Spleen (tissue), 11 donors: ENCODE measurements at regions not wholly inside any gene's neighbourhood (a gene's known extent, or its start where the extent isn't known, plus 50 kb on each side); places are given as distances from the start of the nearest gene placed in this dataset.

Source experiments
- DNase-seq: peaks from one replicate; pipeline ENCODE4 v3.0.0-alpha.2; 2020
- H3K27ac ChIP-seq, 8 donors: fragments of 200-600 bp; sonication (generic) in 7 of 8; 1 replicate in 4 of 8; 2 replicates in 4 of 8; pipeline versions ENCODE4 v1.5.0 to v1.8.0; 2016 to 2021; ENCODE audit warnings: inconsistent platforms in 4 of 8, mild to moderate bottlenecking in 4 of 8, moderate library complexity in 1 of 8
- H3K27me3 ChIP-seq, 7 donors: fragments of 200-600 bp; sonication (generic) in 6 of 7; replicated peaks in 1 of 7; 1 replicate in 4 of 7; 2 replicates in 3 of 7; pipeline versions ENCODE4 v1.5.0 to v1.8.0; 2016 to 2021; ENCODE audit warnings: inconsistent platforms in 3 of 7, mild to moderate bottlenecking in 1 of 7
- H3K36me3 ChIP-seq, 6 donors: fragments of 200-600 bp; sonication (generic) in 5 of 6; 1 replicate in 4 of 6; 2 replicates in 2 of 6; pipeline versions ENCODE4 v1.5.0 to v1.8.0; 2016 to 2021; ENCODE audit warnings: inconsistent platforms in 2 of 6
- H3K4me1 ChIP-seq, 6 donors: fragments of 200-600 bp; sonication (generic) in 5 of 6; 1 replicate in 3 of 6; 2 replicates in 3 of 6; pipeline versions ENCODE4 v1.5.0 to v1.8.0; 2016 to 2021; ENCODE audit warnings: inconsistent platforms in 3 of 6
- H3K4me3 ChIP-seq, 8 donors: fragments of 200-600 bp; sonication (generic) in 7 of 8; 1 replicate in 4 of 8; 2 replicates in 4 of 8; pipeline versions ENCODE4 v1.5.0 to v1.8.0; 2016 to 2021; ENCODE audit warnings: inconsistent platforms in 4 of 8, mild to moderate bottlenecking in 4 of 8, moderate library complexity in 2 of 8
- H3K9me3 ChIP-seq, 8 donors: fragments of 200-600 bp; sonication (generic) in 7 of 8; 1 replicate in 4 of 8; 2 replicates in 4 of 8; pipeline versions ENCODE4 v1.5.0 to v1.8.0; 2016 to 2021; ENCODE audit warnings: inconsistent platforms in 4 of 8
- POLR2A ChIP-seq, 3 donors: fragments of 450-650 bp; IDR thresholded peaks; one replicate each; pipeline ENCODE4 v1.5.1; 2017; ENCODE audit warnings: antibody characterized with exemption in 3 of 3, mild to moderate bottlenecking in 1 of 3
- POLR2AphosphoS5 ChIP-seq, 3 donors: sonication (generic); formaldehyde crosslinking; IDR thresholded peaks; one replicate each; pipeline ENCODE4 v1.5.1; 2017; ENCODE audit warnings: antibody characterized with exemption in 3 of 3
- WGBS, 5 donors: extraction: QIAGEN DNeasy Blood & Tissue Kit in 3 of 5; methylation state at CpG; one replicate each; pipeline versions ENCODE4 v1.1.5 to v1.1.7; 2013 to 2018; 5-methylcytosine and 5-hydroxymethylcytosine counted together
- intact Hi-C: fragments of 100-400 bp; cut with DNase I; formaldehyde crosslinking; loops from one replicate; pipeline ENCODE4 v1.15.0; 2023; ENCODE audit warnings: low total_unique reads
- TF ChIP-seq, protein P1 (sequence below), 11 experiments: fragments of 200-600 bp in 7 of 11; fragments of 450-650 bp in 4 of 11; sonication (generic) in 4 of 11; IDR thresholded peaks in 8 of 11; conservative IDR thresholded peaks in 3 of 11; 1 replicate in 7 of 11; 2 replicates in 4 of 11; pipeline versions ENCODE4 v1.4.0 to v1.8.0; 2016 to 2021; ENCODE audit warnings: antibody characterized with exemption in 11 of 11, inconsistent platforms in 4 of 11, mild to moderate bottlenecking in 1 of 11
- donor health status: healthy with polysubstance abuse.
- donor health status: DM: no; HTN: no; CAD: no; lungs with moderate emphysema.
- donor health status: DM: no; HTN: no; CAD: no.
- donor health status: Bipolar disorder and iron deficiency.
- donor health status: healthy.
- donor health status: DM: no; HTN: no; CAD: no.
- donor health status: DM: yes; HTN: yes; CAD: no.

GRCh38 chr12:88925454-88925853, 345.2 kb upstream of the KITLG start:
- Histone ChIP-seq H3K4me1 (no peaks in the 10 kb centered on the region), H3K36me3 (no peaks in the 10 kb centered on the region), H3K4me3 (no peak overlapping the region), H3K9me3 (no peaks in the 10 kb centered on the region), H3K27me3 (no peaks in the 10 kb centered on the region), H3K27ac (no peak overlapping the region)
- TF ChIP-seq POLR2A (IDR thresholded peaks at IDR 0.05) (no peak), POLR2AphosphoS5 (IDR thresholded peaks at IDR 0.05) (no peak)
- DNase-seq, result no peak
- intact Hi-C loops, result no loop called here

GRCh38 chr12:88924162-88924561, 343.9 kb upstream of the KITLG start:
- intact Hi-C loops, result no loop called here
- Histone ChIP-seq H3K36me3 (no peaks in the 10 kb centered on the region), H3K27me3 (no peaks in the 10 kb centered on the region), H3K27ac (no peak overlapping the region), H3K4me3 (no peak overlapping the region), H3K4me1 (no peaks in the 10 kb centered on the region), H3K9me3 (no peaks in the 10 kb centered on the region)
- TF ChIP-seq, protein P1, sequence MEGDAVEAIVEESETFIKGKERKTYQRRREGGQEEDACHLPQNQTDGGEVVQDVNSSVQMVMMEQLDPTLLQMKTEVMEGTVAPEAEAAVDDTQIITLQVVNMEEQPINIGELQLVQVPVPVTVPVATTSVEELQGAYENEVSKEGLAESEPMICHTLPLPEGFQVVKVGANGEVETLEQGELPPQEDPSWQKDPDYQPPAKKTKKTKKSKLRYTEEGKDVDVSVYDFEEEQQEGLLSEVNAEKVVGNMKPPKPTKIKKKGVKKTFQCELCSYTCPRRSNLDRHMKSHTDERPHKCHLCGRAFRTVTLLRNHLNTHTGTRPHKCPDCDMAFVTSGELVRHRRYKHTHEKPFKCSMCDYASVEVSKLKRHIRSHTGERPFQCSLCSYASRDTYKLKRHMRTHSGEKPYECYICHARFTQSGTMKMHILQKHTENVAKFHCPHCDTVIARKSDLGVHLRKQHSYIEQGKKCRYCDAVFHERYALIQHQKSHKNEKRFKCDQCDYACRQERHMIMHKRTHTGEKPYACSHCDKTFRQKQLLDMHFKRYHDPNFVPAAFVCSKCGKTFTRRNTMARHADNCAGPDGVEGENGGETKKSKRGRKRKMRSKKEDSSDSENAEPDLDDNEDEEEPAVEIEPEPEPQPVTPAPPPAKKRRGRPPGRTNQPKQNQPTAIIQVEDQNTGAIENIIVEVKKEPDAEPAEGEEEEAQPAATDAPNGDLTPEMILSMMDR (IDR thresholded peaks at IDR 0.05 in 8 of 11, conservative IDR thresholded peaks at IDR 0.05 in 3 of 11), result no peak
- TF ChIP-seq POLR2A (IDR thresholded peaks at IDR 0.05) (no peak), POLR2AphosphoS5 (IDR thresholded peaks at IDR 0.05) (no peak)
- 74 to 81% (median 75%) methylated on average over 4 of the region's 4 CpGs for WGBS, 5 donors
- DNase-seq, result no peak

GRCh38 chr12:88923631-88924030, 343.4 kb upstream of the KITLG start:
- Histone ChIP-seq H3K27me3 (no peaks in the 10 kb centered on the region), H3K36me3 (no peaks in the 10 kb centered on the region), H3K4me3 (no peak overlapping the region), H3K27ac (no peak overlapping the region), H3K4me1 (no peaks in the 10 kb centered on the region), H3K9me3 (no peaks in the 10 kb centered on the region)
- no peak for TF ChIP-seq POLR2AphosphoS5 (IDR thresholded peaks at IDR 0.05)
- TF ChIP-seq, protein P1 (IDR thresholded peaks at IDR 0.05 in 8 of 11, conservative IDR thresholded peaks at IDR 0.05 in 3 of 11), result no peak
- no peak for TF ChIP-seq POLR2A (IDR thresholded peaks at IDR 0.05)
- DNase-seq, result no peak
- 81 to 91% (median 88%) methylated on average over 3 of the region's 3 CpGs for WGBS, 5 donors
- intact Hi-C loops, result no loop called here

- H3K9me3 ChIP-seq, result no peaks in the 10 kb centered on the region
- H3K4me1 ChIP-seq, result no peaks in the 10 kb centered on the region
- 77 to 98% (median 83%) methylated on average over 1 of the region's 1 CpG for WGBS, 5 donors
- H3K27me3 ChIP-seq, result no peaks in the 10 kb centered on the region
- no peak overlapping the region for H3K4me3 ChIP-seq
- intact Hi-C loops, result no loop called here
- no peaks in the 10 kb centered on the region for H3K36me3 ChIP-seq
- TF ChIP-seq POLR2AphosphoS5 (IDR thresholded peaks at IDR 0.05) (no peak), POLR2A (IDR thresholded peaks at IDR 0.05) (no peak)
- TF ChIP-seq, protein P1 (IDR thresholded peaks at IDR 0.05 in 8 of 11, conservative IDR thresholded peaks at IDR 0.05 in 3 of 11), result no peak
- no peak for DNase-seq
- H3K27ac ChIP-seq, result no peak overlapping the region
Observed at GRCh38 chr12:88922816-88923215, 342.5 kb upstream of the KITLG start.

GRCh38 chr12:88921890-88922532, 341.7 kb upstream of the KITLG start:
- no peaks in the 10 kb centered on the region for H3K9me3 ChIP-seq
- no peak overlapping the region for H3K4me3 ChIP-seq
- no peak overlapping the region for H3K27ac ChIP-seq
- intact Hi-C loops, result no loop called here
- TF ChIP-seq POLR2A (IDR thresholded peaks at IDR 0.05) (no peak), POLR2AphosphoS5 (IDR thresholded peaks at IDR 0.05) (no peak)
- TF ChIP-seq, protein P1 (IDR thresholded peaks at IDR 0.05 in 8 of 11, conservative IDR thresholded peaks at IDR 0.05 in 3 of 11), result no peak
- H3K4me1 ChIP-seq, result no peaks in the 10 kb centered on the region
- WGBS, 5 donors, result 69 to 87% (median 80%) methylated on average over 3 of the region's 3 CpGs
- H3K36me3 ChIP-seq, result no peaks in the 10 kb centered on the region
- H3K27me3 ChIP-seq, result no peaks in the 10 kb centered on the region
- DNase-seq, result no peak
